Dedifferentiated amniotic fluid mesenchymal stem cell (primary cell): ENCODE measurements at regions not wholly inside any gene's neighbourhood (a gene's known extent, or its start where the extent isn't known, plus 50 kb on each side); places are given as distances from the start of the nearest gene placed in this dataset.
"Not testable (repeated sequence)": the region's sequence is repeated elsewhere in the genome, so short reads cannot be mapped to it uniquely, and the experiment has no call there.

Source experiments
- DNase-seq: peaks from one replicate; pipeline ENCODE4 v3.0.0-alpha.2; 2016; ENCODE audit errors: extremely low spot score

DNA sequence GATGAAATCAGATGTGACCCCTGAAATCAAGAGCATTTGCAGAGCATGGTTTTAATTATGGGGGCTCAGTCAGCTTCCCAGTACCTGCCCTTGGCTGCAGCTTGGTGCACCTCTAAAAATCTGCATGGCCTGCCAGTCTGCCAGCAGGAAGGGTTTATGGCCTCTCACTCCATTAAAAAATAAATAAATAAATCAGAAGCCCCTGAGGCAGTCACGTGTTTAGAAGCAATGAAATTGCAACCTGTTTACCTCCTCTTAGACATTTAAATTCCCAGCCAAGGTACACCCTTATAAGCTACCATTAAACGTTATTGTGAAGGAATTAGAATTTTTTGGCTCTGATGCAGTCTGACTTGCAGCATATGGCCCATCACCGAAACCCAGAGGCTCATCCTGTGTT is 114.0 kb upstream of the LDB2 start:
- no peak for DNase-seq

DNA sequence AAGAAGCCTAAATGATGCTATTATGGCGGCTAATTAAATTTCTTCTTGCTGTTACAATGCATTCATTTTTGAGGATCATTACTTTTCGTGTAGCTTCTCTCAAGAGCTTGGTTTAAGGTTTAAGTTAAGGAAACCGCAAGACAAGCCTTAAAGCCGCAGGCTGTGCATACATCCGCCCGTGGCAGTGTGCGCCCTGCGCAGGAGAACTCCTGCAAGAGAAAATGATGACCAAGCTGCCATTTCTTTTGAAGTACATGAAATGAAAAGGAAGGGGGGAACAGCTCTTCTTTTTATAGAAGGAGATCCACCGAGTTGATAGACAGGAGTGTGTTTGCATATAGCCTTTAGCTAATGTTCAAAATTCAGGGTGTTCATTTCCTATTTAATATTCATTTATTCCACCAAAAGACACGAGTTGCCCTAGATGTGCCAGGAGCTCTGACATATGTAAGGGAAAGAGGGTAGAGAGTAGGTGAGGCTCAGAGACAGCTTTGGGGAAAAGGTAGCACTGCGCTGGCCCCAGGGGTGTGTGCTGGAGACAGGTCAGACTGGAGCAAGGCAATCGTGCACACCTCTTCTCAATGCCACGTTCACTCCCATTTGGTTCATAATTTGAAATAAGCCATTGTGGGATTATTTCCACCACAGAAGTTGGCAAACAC is 112.1 kb upstream of the LDB2 start:
- DNase-seq = no peak

DNA sequence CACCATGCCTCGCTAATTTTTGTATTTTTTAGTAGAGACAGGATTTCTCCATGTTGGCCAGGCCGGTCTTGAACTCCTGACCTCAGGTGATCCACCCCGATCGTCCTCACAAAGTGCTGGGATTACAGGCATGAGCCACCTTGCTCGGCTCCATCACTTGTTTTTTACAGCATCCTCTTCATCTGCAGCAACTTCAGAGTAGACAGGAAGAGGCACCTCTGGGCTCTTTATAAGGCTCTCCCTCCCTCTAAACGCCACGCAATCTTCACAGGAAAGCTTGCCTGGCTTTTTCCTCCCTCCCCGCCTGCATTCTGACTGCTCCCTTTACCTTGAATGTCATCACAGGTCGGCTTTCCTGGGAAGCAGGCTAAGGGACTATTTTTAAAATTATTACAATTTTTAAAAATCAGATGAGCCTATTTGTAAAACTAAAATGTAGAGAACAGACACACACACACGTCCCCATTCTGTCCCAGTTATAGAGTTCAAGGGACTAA is 111.5 kb upstream of the LDB2 start:
- DNase-seq = no peak

DNA sequence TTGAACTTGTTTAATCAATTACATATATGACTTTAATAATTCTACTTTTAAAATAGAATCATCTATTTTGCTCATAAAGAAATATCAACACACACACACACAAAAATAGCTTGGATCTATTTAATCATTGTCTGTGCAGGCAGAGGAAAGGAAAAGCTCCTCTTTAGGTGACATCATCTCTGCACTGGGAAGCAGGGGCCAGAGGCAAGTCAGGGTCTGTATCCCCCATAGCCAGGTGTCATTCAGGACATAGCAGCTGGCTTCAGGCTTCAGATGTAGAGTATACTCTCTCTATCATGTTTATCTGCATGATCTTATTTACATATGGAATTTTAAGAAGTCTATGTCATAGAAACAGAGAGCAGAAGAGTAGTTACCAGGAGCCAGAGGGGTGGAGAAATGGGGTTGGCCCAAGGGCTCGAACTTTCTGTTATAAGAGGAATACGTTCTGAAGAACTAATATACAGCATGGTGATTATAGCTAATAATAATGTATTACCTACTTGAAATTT is 110.4 kb upstream of the LDB2 start:
- DNase-seq = no peak

DNA sequence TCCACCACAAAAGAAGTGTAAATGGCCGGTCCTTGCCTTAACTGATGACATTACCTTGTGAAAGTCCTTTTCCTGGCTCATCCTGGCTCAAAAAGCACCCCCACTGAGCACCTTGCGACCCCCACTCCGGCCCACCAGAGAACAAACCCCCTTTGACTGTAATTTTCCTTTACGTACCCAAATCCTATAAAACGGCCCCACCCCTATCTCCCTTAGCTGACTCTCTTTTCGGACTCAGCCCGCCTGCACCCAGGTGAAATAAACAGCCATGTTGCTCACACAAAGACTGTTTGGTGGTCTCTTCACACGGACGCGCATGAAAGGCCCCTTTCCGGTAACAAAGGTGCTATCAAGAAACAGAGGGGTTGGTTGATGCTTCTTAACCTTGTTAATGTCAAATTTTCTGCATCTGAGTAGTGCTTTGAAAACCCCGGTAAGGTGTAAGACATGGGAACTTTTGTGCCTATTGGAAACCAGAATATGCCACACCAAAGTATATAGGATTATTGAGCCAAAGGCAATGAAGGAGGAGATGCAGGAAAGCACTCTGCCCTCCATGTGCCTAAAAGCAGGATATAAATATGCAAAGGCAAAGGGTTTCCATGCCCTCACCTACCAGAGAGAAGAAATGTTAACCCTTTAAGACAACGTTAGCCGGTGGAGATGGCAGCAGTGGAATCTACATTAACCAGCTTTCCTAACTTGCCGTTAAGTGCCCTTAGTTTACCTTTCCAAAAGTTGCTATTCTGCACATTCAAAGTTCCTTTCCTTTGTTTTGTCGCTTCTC is 105.4 kb upstream of the LDB2 start:
- not testable (repeated sequence) for DNase-seq

DNA sequence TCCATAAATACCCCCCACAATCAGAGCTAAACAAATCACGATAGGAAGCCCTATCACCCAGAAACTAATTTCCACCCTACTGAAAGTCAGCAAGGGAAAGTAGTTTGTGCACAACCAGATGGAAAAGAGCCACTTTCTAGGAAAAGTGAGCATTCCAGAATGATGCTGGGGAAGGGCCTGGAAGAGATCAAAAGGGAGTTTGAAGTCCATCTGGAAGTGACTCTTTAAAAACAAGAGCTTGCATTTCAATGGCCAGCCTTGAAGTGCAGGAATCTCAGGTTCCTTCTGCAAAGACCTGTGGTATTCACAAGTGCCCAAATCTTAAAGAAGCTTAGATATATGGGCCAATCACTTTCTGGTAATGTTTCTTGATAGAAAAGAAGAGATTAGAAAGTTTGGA is 97.0 kb upstream of the LDB2 start:
- no peak for DNase-seq

DNA sequence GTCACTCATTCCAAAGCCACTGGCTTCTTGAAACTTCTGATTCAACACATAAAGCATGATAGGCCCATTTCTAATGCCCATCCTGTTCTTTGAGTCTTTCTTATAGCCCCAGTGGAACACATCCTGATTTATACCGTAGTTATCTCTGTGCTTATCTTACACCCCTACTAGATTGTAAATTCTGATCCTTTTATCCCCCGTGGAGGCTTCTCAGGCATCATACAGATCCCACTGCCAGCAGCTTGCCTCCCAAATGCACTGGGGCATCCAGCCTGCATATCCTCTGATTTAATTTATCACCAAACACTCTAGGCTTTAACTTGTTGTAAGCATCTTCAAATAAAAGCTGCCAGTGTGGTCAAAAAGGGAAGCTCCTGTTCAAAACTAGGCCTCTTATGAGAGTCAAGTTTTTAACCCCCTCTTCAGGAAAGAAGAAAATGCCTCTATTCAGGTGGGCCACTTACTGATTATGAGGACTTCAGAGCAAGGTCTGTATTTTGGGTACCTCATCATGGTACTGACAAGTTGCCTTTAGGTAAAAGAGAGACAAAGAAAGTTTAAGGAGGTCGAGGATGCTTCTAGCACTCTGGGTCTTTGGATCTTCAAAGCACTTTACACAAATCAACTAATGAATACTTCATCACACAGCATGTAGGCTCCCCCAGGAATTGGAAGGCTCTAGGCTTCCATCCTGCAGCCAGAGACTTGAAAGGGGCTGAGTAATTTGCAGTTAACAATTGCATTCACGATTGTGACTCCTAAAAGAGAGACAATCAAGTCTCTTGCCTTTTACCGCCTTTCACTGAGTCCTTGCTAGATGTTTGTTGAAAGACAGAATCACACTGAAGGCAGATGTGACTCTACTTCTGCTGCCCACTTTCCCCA is 95.8 kb upstream of the LDB2 start:
- no peak for DNase-seq

DNA sequence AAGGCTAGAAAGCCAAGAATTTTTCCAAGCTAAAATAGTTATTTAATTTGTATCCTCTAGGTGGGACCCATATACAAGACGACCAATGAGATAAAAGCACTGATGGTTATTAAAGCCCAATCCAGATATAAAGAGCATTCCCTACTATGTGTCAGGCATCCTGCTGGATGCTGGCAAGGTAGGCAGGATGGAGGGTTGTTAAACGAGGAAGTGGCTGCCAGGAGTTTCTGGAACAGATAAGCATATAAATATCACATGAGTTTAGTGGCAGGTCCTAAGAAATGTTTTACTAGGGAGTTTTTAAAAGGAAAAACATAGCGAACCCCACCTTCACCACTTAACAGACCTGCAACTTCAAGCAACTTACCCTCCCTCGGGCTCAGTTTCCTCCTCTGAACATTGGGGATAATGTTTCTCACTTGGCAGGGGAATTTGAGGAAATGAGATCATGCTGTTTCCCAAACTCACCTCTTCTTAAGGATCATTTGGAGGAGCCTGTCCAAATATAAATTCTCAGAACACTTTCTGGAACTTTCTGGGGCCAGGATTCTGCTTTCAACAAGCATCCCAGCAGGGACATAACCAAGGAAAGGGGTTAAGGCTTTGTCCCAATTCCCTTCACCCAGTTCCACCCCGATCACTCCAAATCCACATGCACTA is 94.3 kb upstream of the LDB2 start:
- DNase-seq = no peak

DNA sequence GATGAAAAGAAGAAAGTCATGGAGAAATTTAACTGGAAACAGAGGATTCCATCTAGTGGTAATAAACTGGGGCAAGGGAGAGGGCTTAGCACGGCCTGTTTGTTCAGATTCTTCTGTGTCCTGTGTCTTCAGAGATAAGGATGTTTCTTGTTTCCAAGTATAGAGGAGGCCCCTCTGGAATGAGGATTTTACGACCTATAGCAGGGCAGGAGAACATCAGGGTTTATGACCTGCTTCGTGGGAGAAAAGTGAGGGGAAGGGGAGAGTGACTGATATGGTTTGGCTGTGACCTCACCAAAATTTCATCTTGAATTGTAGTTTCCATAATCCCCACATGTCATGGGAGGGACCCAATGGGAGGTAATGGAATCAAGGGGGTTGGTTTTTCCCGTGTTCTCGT is 93.0 kb upstream of the LDB2 start:
- no peak for DNase-seq

DNA sequence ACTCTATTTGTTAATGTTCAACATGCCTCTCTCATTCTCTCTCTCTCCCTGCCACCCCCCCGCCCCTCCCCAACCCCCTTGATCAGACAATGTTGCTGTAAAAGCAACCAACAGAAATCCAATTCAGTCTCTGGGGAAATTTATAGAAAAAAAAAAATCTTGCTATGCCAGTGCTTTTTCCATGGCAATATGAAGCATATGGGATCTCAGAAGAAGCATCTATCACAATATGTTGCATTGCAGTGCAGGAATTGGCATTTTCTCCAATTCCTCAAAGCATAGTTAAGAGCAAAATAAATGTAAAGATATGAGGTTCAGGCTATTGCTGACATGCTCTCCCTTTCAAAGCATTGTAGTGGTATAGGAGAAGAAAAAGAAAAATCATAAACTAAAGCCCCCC is 90.9 kb upstream of the LDB2 start:
- DNase-seq = no peak

DNA sequence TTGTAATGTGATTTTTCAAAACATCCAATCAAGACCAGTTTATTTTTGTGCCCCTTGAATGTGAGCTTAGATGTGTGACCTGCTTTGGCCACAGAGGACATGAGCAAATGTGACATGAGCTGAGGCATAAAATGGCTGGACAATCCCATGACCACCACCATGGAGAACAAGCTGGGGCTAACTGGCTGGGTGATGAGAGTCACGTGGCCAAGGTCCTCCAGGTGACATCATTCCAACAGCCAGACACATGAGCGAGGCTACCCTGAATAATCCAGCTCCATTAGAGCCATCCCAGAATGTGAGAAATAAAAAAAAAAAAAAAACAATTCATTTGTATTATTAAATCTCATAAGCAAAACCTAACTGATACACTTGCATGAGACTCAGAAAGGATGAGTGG is 90.4 kb upstream of the LDB2 start:
- no peak for DNase-seq

DNA sequence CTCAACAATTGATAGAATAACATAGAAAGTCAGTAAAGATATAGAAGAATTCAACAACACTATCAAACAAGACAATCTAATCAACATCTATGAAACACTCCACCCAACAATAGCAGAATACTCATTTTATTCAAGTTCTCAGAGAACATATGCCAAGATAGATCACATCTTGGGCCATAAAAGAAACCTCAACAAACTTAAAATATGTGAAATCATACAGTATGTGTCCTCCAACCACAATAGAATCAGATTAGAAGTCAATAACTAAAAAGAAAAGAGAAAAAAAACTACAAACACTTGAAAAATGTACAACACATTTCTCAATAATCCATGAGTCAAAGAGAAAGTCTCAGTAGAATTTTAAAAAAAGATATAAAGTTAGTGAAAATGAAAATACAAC is 78.6 kb upstream of the LDB2 start:
- DNase-seq = no peak

DNA sequence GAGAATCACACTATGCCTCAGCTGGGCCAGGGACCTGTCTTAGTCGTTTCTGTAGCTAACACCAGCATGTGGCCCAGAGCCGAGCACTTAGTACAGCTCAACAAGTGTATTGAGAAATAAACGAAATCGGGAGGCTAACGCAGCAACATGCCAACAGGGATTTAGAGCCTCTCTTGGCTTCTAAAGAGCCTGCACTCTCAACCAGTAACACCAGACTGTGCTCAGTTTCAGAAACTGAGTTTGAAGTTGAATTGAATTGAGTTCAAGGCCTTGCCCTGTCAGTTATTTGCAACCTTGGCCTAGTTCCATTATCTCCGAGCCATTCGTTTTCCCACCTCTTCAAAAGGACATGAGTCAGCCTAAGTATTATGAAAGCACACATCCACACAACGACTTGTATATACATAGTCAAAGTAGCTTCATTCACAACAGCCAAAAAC is 71.3 kb upstream of the LDB2 start:
- DNase-seq = no peak

DNA sequence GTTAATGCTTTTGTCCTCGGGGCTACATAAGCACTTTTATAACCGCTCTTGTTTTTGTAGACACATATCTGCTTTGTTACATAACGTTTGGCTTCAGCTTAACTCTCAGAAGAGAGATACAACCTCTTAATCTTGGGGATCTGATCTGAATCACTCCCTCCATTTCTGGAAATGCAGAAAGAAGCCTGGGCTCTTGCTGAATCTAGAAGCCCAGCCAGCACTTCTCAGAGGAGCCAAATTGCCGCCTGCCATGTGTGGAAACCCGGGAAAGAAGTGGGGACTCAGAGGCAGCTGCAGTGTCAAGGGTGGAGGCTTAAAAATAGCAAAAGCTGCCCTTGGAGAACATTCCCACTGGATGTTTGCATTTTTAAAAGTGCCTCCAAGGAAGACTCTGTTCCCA is 69.3 kb upstream of the LDB2 start:
- peak; percentile 40 for DNase-seq

DNA sequence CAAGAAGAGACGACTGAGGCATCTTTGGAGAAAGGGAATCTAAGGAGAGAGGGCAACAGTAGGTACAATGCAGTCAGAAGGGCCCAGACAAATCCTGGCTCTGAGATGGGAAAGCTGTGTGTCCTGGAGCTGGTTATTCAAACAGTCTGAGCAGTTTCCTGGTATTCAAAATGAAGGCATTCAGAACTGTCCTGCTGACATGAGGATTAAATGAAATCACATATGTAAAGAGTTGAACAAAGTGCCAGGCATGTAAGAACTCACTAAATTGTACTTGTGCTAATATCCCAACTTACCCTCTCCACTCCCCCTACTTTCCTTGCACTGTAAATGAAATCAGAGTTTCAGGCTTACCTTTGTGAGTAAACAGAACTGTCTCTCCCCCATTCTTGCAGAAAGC is 60.9 kb upstream of the LDB2 start:
- DNase-seq = no peak

DNA sequence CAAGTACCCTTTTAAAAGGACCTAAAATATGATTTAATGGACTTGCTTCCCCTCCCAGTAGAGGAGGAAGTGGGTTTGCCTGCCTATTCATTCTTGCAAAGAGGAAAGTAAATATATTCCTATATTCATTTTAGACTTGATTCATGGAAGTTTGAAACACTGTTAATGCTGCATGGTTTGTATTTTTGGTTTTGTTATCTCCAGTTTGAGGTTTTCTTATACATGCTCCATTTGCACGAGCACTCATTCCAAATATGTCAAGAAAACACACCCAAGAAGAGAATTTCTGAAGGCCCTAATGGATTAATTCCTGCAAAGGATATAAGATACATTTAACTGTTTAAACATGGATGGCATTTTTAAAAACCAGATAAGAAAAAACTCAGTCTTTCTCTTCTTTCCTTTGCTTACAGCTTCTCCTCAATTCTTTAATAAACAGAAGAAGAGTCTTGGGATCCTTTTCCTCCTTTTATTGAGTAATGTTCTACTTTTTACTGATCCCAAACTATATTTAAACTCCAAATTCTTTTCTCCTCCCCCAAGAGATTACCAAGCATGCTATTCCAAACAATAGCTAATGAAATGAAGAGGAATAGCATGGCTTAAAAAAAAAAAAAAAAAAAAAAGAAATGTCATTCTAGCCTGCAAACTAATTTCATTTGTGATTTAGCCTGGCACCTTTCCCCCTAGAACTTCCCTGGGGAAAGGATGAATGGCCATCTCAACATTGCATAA is 54.6 kb upstream of the LDB2 start:
- peak; percentile 22 for DNase-seq

DNA sequence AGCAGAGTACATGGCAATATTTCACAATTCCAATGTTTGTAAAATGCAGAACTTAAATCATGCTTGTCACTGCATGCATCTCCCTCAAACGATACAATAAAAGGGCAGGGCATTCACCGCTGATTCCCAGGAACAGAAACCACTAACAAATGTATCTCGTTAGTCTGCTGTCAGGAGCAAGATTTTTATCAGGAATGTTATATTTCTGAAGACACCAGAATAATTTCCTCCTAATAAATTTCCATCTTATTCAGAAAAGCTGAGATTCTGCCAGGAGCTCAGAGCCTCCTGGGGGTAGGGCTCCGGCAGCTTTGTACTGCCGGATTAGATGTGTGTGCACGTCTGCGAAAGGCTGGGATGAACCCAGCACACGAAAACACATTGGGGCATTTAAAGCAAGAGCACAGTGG is 54.0 kb upstream of the LDB2 start:
- no peak for DNase-seq
